ENCODE measurements at regions not wholly inside any gene's neighbourhood (a gene's known extent, or its start where the extent isn't known, plus 50 kb on each side); places are given as distances from the start of the nearest gene placed in this dataset.
"Not testable (repeated sequence)": the region's sequence is repeated elsewhere in the genome, so short reads cannot be mapped to it uniquely, and the experiment has no call there.

- not testable (repeated sequence) for TF ChIP-seq EP300, CTCF (IDR thresholded peaks at IDR 0.05)
Observed at GRCh38 chrX:102858826-102859549, 78.1 kb upstream of the RAB40AL start.

Data from ovary (tissue), 3 donors.